ENCODE measurements at regions not wholly inside any gene's neighbourhood (a gene's known extent, or its start where the extent isn't known, plus 50 kb on each side); places are given as distances from the start of the nearest gene placed in this dataset.
A peak's percentile ranks its signal among the peaks of the same experiment; 100 is the strongest.

DNA sequence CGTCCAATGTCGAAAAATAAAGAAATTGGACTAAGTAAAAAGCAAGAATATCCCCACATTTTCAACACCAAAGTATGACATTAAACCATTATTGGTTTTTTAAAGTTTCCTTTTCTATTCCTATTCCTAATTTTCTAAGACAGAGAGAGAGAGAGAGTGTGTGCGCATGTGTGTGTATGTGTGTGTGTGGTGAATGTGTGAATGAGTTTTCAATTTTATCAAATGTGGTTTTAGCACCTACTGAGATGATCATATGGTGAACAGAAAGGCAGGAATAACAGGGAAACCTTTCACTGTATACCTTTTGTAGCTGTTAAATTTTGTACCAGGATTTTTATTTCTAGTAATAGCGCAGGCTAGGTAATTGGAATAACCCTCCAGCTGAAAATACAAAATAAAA lies 80.4 kb upstream of the RAP1B start:
- POLR2A ChIA-PET, result no interaction called here
- TF ChIP-seq, protein P1, sequence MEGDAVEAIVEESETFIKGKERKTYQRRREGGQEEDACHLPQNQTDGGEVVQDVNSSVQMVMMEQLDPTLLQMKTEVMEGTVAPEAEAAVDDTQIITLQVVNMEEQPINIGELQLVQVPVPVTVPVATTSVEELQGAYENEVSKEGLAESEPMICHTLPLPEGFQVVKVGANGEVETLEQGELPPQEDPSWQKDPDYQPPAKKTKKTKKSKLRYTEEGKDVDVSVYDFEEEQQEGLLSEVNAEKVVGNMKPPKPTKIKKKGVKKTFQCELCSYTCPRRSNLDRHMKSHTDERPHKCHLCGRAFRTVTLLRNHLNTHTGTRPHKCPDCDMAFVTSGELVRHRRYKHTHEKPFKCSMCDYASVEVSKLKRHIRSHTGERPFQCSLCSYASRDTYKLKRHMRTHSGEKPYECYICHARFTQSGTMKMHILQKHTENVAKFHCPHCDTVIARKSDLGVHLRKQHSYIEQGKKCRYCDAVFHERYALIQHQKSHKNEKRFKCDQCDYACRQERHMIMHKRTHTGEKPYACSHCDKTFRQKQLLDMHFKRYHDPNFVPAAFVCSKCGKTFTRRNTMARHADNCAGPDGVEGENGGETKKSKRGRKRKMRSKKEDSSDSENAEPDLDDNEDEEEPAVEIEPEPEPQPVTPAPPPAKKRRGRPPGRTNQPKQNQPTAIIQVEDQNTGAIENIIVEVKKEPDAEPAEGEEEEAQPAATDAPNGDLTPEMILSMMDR (IDR thresholded peaks at IDR 0.05; ENCODE audit: low read depth, low read length), result no peak
- DNase-seq (ENCODE audit: low read depth, low spot score), result no peak
- Histone ChIP-seq H3K27ac (ENCODE audit: low read depth, low read length) (no peak overlapping the region), H3K27me3 (ENCODE audit: control insufficient read depth, insufficient read depth, low read length) (no peaks in the 10 kb centered on the region), H3K4me3 (ENCODE audit: low read depth, low read length) (no peak overlapping the region), H3K9me3 (ENCODE audit: control insufficient read depth, insufficient read depth, low read length) (no peaks in the 10 kb centered on the region; the same call in 1 of the 2 replicates)
- CTCF ChIA-PET, result no interaction called here

DNA sequence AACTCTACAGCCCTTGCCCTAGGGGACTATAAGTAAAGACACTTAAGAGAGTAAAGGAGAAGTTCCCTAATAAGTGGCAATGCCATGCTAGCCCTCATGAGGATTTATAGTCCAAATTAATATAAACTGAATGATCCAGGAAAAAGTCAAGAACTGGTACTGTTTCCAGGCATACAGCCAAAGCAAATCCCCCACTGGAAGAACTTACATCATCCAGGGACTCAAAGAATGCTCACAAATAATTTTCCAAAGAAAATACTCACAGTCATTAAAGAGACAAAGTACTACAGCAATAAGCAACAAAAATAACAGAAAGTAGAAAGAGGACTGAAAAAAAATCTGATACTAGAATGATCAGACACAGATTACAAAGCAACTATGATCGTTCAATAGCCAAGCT lies 79.7 kb upstream of the RAP1B start:
- CTCF ChIA-PET, result no interaction called here

DNA sequence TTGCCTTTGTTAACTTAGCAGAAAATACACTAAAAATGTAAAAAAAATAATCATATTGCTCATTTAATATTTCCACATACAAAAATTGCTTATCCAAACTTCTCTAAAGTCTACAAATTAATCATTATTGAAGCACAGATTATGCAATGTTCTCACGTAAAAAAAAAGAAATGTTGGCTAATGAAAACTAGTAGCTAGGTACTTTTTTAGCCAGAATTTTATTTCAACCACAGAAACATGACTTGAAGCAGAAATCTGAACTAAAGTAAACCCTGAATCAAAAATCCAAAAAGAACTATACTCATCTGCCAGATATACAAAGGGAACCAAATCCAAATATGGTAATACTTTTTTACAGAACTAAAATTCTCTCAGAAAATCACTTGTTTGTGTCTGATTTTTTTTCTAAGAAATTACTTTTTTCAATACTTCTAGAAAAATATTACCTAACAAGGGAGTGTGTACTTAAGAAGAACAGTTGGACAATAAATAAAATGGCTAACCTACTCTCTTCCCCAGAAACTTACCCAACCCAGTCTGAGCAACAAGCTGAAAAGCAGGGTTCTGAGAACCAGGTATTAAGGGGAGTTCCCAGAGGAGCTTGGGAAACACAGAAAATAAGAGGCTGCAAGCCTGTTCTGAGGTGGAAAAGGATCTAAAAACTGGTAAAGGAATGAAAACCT lies 78.4 kb upstream of the RAP1B start:
- CTCF ChIA-PET, result interaction anchor here (0.6 kb wide), 1 partner anchor 480 kb away, joined by 3 read pairs; no protein-coding TSS in a partner anchor

More for the DNA sequence above, 79.7 kb upstream of the RAP1B start:
- TF ChIP-seq, protein P1 (IDR thresholded peaks at IDR 0.05; ENCODE audit: low read depth, low read length), result no peak
- POLR2A ChIA-PET, result no interaction called here
- Histone ChIP-seq H3K9me3 (ENCODE audit: control insufficient read depth, insufficient read depth, low read length) (no peaks in the 10 kb centered on the region), H3K27me3 (ENCODE audit: control insufficient read depth, insufficient read depth, low read length) (no peaks in the 10 kb centered on the region), H3K4me3 (ENCODE audit: low read depth, low read length) (no peak overlapping the region), H3K27ac (ENCODE audit: low read depth, low read length) (no peak overlapping the region)
- peak; percentile 24 for DNase-seq (ENCODE audit: low read depth, low spot score)

DNA sequence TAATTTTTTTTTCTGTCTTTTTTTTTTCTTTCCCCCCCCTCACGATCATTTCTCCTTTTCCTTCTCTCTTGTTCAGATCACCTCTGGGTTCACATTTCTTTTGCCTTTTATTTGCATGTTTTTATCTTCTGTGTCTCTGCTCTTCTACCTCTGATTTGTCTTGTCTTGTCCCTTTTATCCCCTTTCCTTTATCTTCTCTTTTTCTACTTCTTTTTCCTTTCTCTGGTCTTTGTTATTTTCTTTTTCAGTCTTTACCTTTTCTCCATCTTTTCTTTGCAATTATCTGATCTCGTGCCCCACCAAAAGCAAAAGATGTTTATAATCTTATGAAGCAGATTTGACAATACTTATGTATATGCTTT lies 77.8 kb upstream of the RAP1B start:
- POLR2A ChIA-PET, result no interaction called here
- H3K9me3 ChIP-seq (ENCODE audit: control insufficient read depth, insufficient read depth, low read length), result no peaks in the 10 kb centered on the region
- no peak for DNase-seq (ENCODE audit: low read depth, low spot score)
- CTCF ChIA-PET, result no interaction called here
- H3K4me3 ChIP-seq (ENCODE audit: low read depth, low read length), result no peak overlapping the region
- TF ChIP-seq, protein P1 (IDR thresholded peaks at IDR 0.05; ENCODE audit: low read depth, low read length), result no peak
- no peak overlapping the region for H3K27ac ChIP-seq (ENCODE audit: low read depth, low read length)
- H3K27me3 ChIP-seq (ENCODE audit: control insufficient read depth, insufficient read depth, low read length), result no peaks in the 10 kb centered on the region

More for the DNA sequence above, 78.4 kb upstream of the RAP1B start:
- POLR2A ChIA-PET, result no interaction called here
- TF ChIP-seq, protein P1 (IDR thresholded peaks at IDR 0.05; ENCODE audit: low read depth, low read length), result no peak
- Histone ChIP-seq H3K9me3 (ENCODE audit: control insufficient read depth, insufficient read depth, low read length) (no peaks in the 10 kb centered on the region), H3K27me3 (ENCODE audit: control insufficient read depth, insufficient read depth, low read length) (no peaks in the 10 kb centered on the region), H3K27ac (ENCODE audit: low read depth, low read length) (no peak overlapping the region), H3K4me3 (ENCODE audit: low read depth, low read length) (no peak overlapping the region)
- no peak for DNase-seq (ENCODE audit: low read depth, low spot score)

DNA sequence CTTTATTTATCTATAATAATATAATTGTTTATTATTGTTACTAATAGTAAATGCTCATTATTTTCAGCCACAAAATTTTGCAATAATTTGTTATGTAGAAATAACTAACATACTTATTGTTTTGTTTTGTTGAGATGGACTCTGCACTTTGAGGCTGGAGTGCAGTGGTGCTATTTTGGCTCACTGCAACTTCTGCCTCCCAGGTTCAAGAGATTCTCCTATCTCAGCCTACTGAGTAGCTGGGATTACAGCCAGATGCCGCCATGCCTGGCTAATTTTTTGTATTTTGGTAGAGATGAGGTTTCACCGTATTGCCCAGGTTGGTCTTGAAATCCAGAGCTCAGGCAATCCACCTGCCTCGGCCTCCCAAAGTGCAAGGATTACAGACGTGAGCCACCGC lies 76.6 kb upstream of the RAP1B start:
- no peaks in the 10 kb centered on the region for H3K27me3 ChIP-seq (ENCODE audit: control insufficient read depth, insufficient read depth, low read length)
- no peak overlapping the region for H3K4me3 ChIP-seq (ENCODE audit: low read depth, low read length)
- DNase-seq (ENCODE audit: low read depth, low spot score), result no peak
- ChIA-PET CTCF (no interaction called here), POLR2A (no interaction called here)
- H3K9me3 ChIP-seq (ENCODE audit: control insufficient read depth, insufficient read depth, low read length), result no peaks in the 10 kb centered on the region
- no peak overlapping the region for H3K27ac ChIP-seq (ENCODE audit: low read depth, low read length)
- TF ChIP-seq, protein P1 (IDR thresholded peaks at IDR 0.05; ENCODE audit: low read depth, low read length), result no peak
